ENCODE measurements at regions not wholly inside any gene's neighbourhood (a gene's known extent, or its start where the extent isn't known, plus 50 kb on each side); places are given as distances from the start of the nearest gene placed in this dataset.

GRCh38 chr10:47094126-47094525, 182.9 kb downstream of the PTPN20 start:
- H3K9me3 ChIP-seq, result no peaks in the 10 kb centered on the region
- H3K27me3 ChIP-seq, result no peaks in the 10 kb centered on the region
- intact Hi-C loops (cut with DNase I; ENCODE audit: low total_unique reads) (no loop called here), in situ Hi-C loops (cut with MboI; ENCODE audit: low pct_ligation_motif_present in 1 of 4, low pct_unique_long_range_greater_than_20kb in 1 of 4, low sequenced_read_pairs in 3 of 4) (no loop called here)
- TF ChIP-seq EP300 (IDR thresholded peaks at IDR 0.05; ENCODE audit: low read depth) (no peak), POLR2A (IDR thresholded peaks at IDR 0.05) (no peak), POLR2AphosphoS5 (IDR thresholded peaks at IDR 0.05) (no peak), CTCF (IDR thresholded peaks at IDR 0.05) (no peak)
- 54 to 70% methylated on average over 3 to 9 of the region's 9 CpGs for WGBS, 2 donors (ENCODE audit: low coverage in 1 of 2)
- H3K4me3 ChIP-seq, result no peak overlapping the region
- no peak for DNase-seq
- H3K4me1 ChIP-seq, result no peaks in the 10 kb centered on the region
- no peaks in the 10 kb centered on the region for H3K36me3 ChIP-seq
- H3K27ac ChIP-seq, result no peak overlapping the region

- intact Hi-C loops (cut with DNase I; ENCODE audit: low total_unique reads), result no loop called here
Observed at GRCh38 chr10:47094636-47095035, 183.4 kb downstream of the PTPN20 start.

GRCh38 chr10:47095211-47095610, 184.0 kb downstream of the PTPN20 start:
- TF ChIP-seq CTCF (IDR thresholded peaks at IDR 0.05), result no peak
- TF ChIP-seq EP300 (IDR thresholded peaks at IDR 0.05; ENCODE audit: low read depth), result no peak
- no peak for TF ChIP-seq POLR2AphosphoS5 (IDR thresholded peaks at IDR 0.05)
- TF ChIP-seq POLR2A (IDR thresholded peaks at IDR 0.05), result no peak
- intact Hi-C loops (cut with DNase I; ENCODE audit: low total_unique reads) (no loop called here), in situ Hi-C loops (cut with MboI; ENCODE audit: low pct_ligation_motif_present in 1 of 4, low pct_unique_long_range_greater_than_20kb in 1 of 4, low sequenced_read_pairs in 3 of 4) (no loop called here)
- no peaks in the 10 kb centered on the region for H3K9me3 ChIP-seq
- no peaks in the 10 kb centered on the region for H3K4me1 ChIP-seq
- H3K27me3 ChIP-seq, result no peaks in the 10 kb centered on the region
- 97% methylated on average over 12 of the region's 12 CpGs; no CpG with 5 or more reads in 1 of the 2 donors for WGBS, 2 donors (ENCODE audit: low coverage in 1 of 2)
- no peak overlapping the region for H3K27ac ChIP-seq
- H3K4me3 ChIP-seq, result no peak overlapping the region
- DNase-seq, result no peak
- H3K36me3 ChIP-seq, result no peaks in the 10 kb centered on the region

More at GRCh38 chr10:47094636-47095035, 183.4 kb downstream of the PTPN20 start:
- TF ChIP-seq EP300 (IDR thresholded peaks at IDR 0.05; ENCODE audit: low read depth) (no peak), POLR2A (IDR thresholded peaks at IDR 0.05) (no peak), POLR2AphosphoS5 (IDR thresholded peaks at IDR 0.05) (no peak), CTCF (IDR thresholded peaks at IDR 0.05) (no peak)
- H3K4me1 ChIP-seq, result no peaks in the 10 kb centered on the region
- DNase-seq, result no peak
- H3K4me3 ChIP-seq, result no peak overlapping the region
- H3K9me3 ChIP-seq, result no peaks in the 10 kb centered on the region
- 68 to 85% methylated on average over 3 to 10 of the region's 10 CpGs for WGBS, 2 donors (ENCODE audit: low coverage in 1 of 2)
- no peak overlapping the region for H3K27ac ChIP-seq
- H3K27me3 ChIP-seq, result no peaks in the 10 kb centered on the region
- no peaks in the 10 kb centered on the region for H3K36me3 ChIP-seq
- in situ Hi-C loops (cut with MboI; ENCODE audit: low pct_ligation_motif_present in 1 of 4, low pct_unique_long_range_greater_than_20kb in 1 of 4, low sequenced_read_pairs in 3 of 4), result no loop called here

- no peaks in the 10 kb centered on the region for H3K9me3 ChIP-seq
- H3K36me3 ChIP-seq, result no peaks in the 10 kb centered on the region
- intact Hi-C loops (cut with DNase I; ENCODE audit: low total_unique reads), result no loop called here
- in situ Hi-C loops (cut with MboI; ENCODE audit: low pct_ligation_motif_present in 1 of 4, low pct_unique_long_range_greater_than_20kb in 1 of 4, low sequenced_read_pairs in 3 of 4), result no loop called here
- H3K4me1 ChIP-seq, result no peaks in the 10 kb centered on the region
- no peak overlapping the region for H3K4me3 ChIP-seq
- H3K27me3 ChIP-seq, result no peaks in the 10 kb centered on the region
- no peak for DNase-seq
- TF ChIP-seq CTCF (IDR thresholded peaks at IDR 0.05), result no peak
- TF ChIP-seq POLR2AphosphoS5 (IDR thresholded peaks at IDR 0.05), result no peak
- TF ChIP-seq EP300 (IDR thresholded peaks at IDR 0.05; ENCODE audit: low read depth), result no peak
- TF ChIP-seq POLR2A (IDR thresholded peaks at IDR 0.05), result no peak
- WGBS, 2 donors (ENCODE audit: low coverage in 1 of 2), result 73 to 85% methylated on average over 2 to 17 of the region's 17 CpGs
- H3K27ac ChIP-seq, result no peak overlapping the region
Observed at GRCh38 chr10:47095848-47096612, 184.8 kb downstream of the PTPN20 start.
